GM12891 (cell line): ENCODE measurements at regions not wholly inside any gene's neighbourhood (a gene's known extent, or its start where the extent isn't known, plus 50 kb on each side); places are given as distances from the start of the nearest gene placed in this dataset.

Source experiments
- POLR2A ChIP-seq: IDR thresholded peaks from 2 replicates; pipeline ENCODE4 v1.6.1; 2011; ENCODE audit warnings: low read depth, low read length, control low read depth
- POLR2AphosphoS5 ChIP-seq: IDR thresholded peaks from 2 replicates; pipeline ENCODE4 v1.6.1; 2011; ENCODE audit warnings: low read depth, low read length, control low read depth
- TAF1 ChIP-seq: IDR thresholded peaks from 2 replicates; pipeline ENCODE4 v1.6.1; 2011; ENCODE audit warnings: low read depth, low read length, control low read depth

- TF ChIP-seq POLR2AphosphoS5 (no peak), TAF1 (no peak), POLR2A (no peak)
Measured at GRCh38 chr2:149664896-149665295, 77.3 kb upstream of the MMADHC start.
